Psoas muscle (tissue), 7 donors: ENCODE measurements at regions not wholly inside any gene's neighbourhood (a gene's known extent, or its start where the extent isn't known, plus 50 kb on each side); places are given as distances from the start of the nearest gene placed in this dataset.
A peak's percentile ranks its signal among the peaks of the same experiment; 100 is the strongest.

Experiments
- ATAC-seq, 4 donors: fragments of 200-7000 bp; cut with Tn5 transposase; one replicate each; pipeline ENCODE4 v1.9.1; 2020; ENCODE audit warnings: moderate library complexity in 3 of 4, mild to moderate bottlenecking in 2 of 4
- DNase-seq, 2 donors: peaks; one replicate each; pipeline ENCODE4 v3.0.0-alpha.2; 2020
- H3K27ac ChIP-seq: fragments of 200-600 bp; one replicate; pipeline ENCODE4 v1.8.0; 2022
- H3K27me3 ChIP-seq, 3 donors: fragments of 200-600 bp in 1 of 3; one replicate each; pipeline versions ENCODE4 v1.6.1 to v1.8.0; 2013 to 2022; ENCODE audit warnings: low read length in 2 of 3, mild to moderate bottlenecking in 2 of 3, moderate library complexity in 1 of 3; ENCODE audit not compliant: insufficient read depth in 3 of 3
- H3K36me3 ChIP-seq, 2 donors: fragments of 200-600 bp in 1 of 2; one replicate each; pipeline versions ENCODE4 v1.6.1 to v1.8.0; 2013 to 2022; ENCODE audit warnings: low read depth in 1 of 2, mild to moderate bottlenecking in 1 of 2, moderate library complexity in 1 of 2; ENCODE audit not compliant: insufficient read depth in 1 of 2
- H3K4me1 ChIP-seq: fragments of 200-600 bp; one replicate; pipeline ENCODE4 v1.8.0; 2022
- H3K4me3 ChIP-seq: fragments of 200-600 bp; one replicate; pipeline ENCODE4 v1.8.0; 2022; ENCODE audit warnings: mild to moderate bottlenecking
- H3K9me3 ChIP-seq: fragments of 200-600 bp; one replicate; pipeline ENCODE4 v1.8.0; 2022
- WGBS, 3 donors: extraction: QIAGEN DNeasy Blood & Tissue Kit; methylation state at CpG; one replicate each; pipeline versions ENCODE4 v1.1.6 to v1.1.7; 2013; 5-methylcytosine and 5-hydroxymethylcytosine counted together
- intact Hi-C, 2 donors: fragments of 100-400 bp; cut with DNase I; formaldehyde crosslinking; loops; one replicate each; pipeline versions ENCODE4 v1.11.0 to v1.14.2; 2022
- TF ChIP-seq, protein P1 (sequence below): fragments of 200-600 bp; IDR thresholded peaks from one replicate; pipeline ENCODE4 v1.8.0; 2022; ENCODE audit warnings: antibody characterized with exemption
- donor health status: healthy with polysubstance abuse.
- donor health status: DM: no; HTN: no; CAD: no; lungs with moderate emphysema.
- donor health status: Bipolar disorder and iron deficiency.
- donor health status: healthy.
- donor health status: DM: yes; HTN: yes; CAD: no.
- donor health status: DM: no; HTN: no; CAD: no.
- donor health status: DM: yes; HTN: yes; CAD: no.

DNA sequence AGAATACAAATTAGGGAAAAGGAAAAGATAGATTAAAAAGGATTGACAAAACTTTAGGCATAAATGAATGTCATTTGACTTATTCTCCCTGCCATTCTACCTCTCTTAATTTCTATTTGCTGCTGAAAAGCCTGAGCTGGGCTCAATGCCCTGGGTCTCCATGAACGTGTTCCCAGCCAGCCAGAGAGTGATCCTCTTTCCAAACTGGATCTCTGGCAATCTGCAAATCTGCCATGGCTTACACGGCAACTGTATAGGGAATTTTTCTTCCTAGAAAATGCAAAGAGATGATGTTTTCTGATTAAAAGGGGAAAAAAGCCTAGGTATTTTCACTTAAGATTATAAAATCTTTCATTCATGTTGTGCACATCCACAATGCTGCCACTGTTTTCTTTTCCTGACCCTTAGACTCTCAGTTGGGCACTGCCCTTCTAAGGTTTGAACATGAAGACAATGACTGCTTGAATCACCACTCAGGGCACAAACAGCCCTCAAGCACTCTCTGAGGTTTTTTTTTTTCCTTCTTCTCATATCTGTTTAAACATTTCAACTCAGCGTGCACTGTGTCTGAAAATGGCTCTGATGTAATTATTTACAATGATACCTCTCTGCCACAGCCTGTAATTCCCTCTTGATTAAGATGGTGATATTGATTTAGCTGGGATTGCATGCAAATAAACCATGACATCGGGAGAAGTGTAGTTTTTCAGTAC is 60.3 kb downstream of the DACT1 start:
- H3K27me3 ChIP-seq: no peaks in the 10 kb centered on the region
- no peak for ATAC-seq
- intact Hi-C loops: no loop called here
- peaks cover 15% of the 10 kb centered on the region for H3K4me1 ChIP-seq
- no peaks in the 10 kb centered on the region for H3K9me3 ChIP-seq
- no peaks in the 10 kb centered on the region for H3K36me3 ChIP-seq
- TF ChIP-seq, protein P1, sequence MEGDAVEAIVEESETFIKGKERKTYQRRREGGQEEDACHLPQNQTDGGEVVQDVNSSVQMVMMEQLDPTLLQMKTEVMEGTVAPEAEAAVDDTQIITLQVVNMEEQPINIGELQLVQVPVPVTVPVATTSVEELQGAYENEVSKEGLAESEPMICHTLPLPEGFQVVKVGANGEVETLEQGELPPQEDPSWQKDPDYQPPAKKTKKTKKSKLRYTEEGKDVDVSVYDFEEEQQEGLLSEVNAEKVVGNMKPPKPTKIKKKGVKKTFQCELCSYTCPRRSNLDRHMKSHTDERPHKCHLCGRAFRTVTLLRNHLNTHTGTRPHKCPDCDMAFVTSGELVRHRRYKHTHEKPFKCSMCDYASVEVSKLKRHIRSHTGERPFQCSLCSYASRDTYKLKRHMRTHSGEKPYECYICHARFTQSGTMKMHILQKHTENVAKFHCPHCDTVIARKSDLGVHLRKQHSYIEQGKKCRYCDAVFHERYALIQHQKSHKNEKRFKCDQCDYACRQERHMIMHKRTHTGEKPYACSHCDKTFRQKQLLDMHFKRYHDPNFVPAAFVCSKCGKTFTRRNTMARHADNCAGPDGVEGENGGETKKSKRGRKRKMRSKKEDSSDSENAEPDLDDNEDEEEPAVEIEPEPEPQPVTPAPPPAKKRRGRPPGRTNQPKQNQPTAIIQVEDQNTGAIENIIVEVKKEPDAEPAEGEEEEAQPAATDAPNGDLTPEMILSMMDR: no peak
- H3K4me3 ChIP-seq: no peak overlapping the region
- WGBS, 3 donors: 47 to 54% (median 52%) methylated on average over 4 of the region's 4 CpGs
- no peak for DNase-seq
- H3K27ac ChIP-seq: no peak overlapping the region

DNA sequence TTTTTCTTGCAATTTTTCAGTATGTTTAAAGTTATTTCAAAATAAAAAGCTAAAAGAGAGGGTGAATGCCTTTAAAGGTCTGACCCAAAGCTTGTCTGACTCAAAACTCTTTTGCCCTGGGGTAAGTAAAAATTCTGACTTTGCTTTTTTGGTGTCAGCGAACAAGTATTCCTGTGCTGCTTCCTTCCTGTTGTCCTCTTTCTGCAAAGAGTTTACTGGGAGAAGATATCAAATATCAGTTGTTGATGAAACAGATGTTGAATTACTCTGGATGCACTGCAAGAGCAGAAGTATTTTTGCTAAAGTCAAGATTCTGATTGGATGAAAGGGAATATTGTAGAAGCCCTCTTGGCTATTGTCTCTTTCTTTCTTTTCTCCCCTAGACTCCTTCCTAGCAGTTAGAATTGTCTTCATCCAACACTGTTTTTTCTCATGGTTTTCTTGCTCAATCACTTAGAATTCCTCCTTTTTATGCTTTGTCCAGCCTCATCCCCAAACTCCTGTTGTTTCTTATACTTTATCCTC is 62.0 kb downstream of the DACT1 start:
- intact Hi-C loops: no loop called here
- Histone ChIP-seq H3K27me3 (no peaks in the 10 kb centered on the region), H3K4me1 (peaks cover 15% of the 10 kb centered on the region), H3K9me3 (no peaks in the 10 kb centered on the region), H3K27ac (no peak overlapping the region), H3K36me3 (no peaks in the 10 kb centered on the region), H3K4me3 (no peak overlapping the region)
- DNase-seq: no peak
- TF ChIP-seq, protein P1: no peak
- ATAC-seq: no peak
- 57 to 68% (median 57%) methylated on average over 1 of the region's 1 CpG for WGBS, 3 donors

DNA sequence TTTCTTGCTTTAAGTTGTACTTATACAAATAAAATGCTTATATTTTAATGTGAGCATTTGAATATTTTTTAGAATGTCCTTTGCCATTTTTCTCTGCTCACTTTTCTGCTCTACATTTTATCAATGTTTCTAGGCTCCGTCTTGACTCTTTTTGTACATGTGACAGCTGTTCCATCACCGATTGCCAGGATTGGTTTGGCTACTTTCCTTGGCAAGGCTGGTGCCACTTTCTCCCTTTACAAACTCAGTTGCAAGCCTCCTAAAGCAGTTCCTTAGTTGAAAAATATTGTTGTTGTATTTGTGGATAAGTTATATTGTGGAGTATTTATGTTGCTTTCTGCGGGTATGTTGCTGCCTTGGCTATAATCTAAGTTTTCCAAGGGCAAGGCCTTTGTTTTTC is 63.4 kb downstream of the DACT1 start:
- DNase-seq (no peak), ATAC-seq (no peak)
- TF ChIP-seq, protein P1: no peak
- no peaks in the 10 kb centered on the region for H3K27me3 ChIP-seq
- H3K27ac ChIP-seq: no peak overlapping the region
- 28 to 40% (median 37%) methylated on average over 3 of the region's 3 CpGs for WGBS, 3 donors
- H3K4me3 ChIP-seq: no peak overlapping the region
- H3K9me3 ChIP-seq: no peaks in the 10 kb centered on the region
- peaks cover 15% of the 10 kb centered on the region for H3K4me1 ChIP-seq
- no peaks in the 10 kb centered on the region for H3K36me3 ChIP-seq
- intact Hi-C loops: no loop called here

DNA sequence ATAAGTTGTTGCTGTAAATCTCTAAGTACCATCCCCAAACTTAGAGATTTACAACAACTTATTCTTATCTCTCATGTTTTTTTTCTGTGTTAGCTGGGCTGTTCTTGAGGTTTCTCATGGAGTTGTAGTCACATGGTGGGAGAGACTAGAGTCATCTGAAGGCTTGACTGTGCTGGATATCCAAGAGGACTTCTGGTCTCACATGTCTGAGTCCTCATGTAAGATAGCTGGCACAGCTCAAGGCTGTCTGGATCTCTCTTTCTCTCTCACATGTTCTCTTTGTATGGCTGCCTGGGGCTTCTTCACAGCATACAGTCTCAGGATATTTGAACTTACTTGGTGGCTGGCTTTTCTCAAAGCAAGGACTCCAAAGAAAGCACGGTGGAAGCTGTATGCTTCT is 63.8 kb downstream of the DACT1 start:
- intact Hi-C loops: no loop called here
- no peak overlapping the region for H3K4me3 ChIP-seq
- TF ChIP-seq, protein P1: no peak
- no peak overlapping the region for H3K27ac ChIP-seq
- no peaks in the 10 kb centered on the region for H3K27me3 ChIP-seq
- DNase-seq: no peak
- peak in 1 of 4 donors; percentile 33 for ATAC-seq
- WGBS, 3 donors: 32 to 71% (median 61%) methylated on average over 1 of the region's 1 CpG
- peaks cover 15% of the 10 kb centered on the region for H3K4me1 ChIP-seq
- no peaks in the 10 kb centered on the region for H3K36me3 ChIP-seq
- H3K9me3 ChIP-seq: no peaks in the 10 kb centered on the region
